Heart left ventricle (tissue), 13 donors: ENCODE measurements at regions not wholly inside any gene's neighbourhood (a gene's known extent, or its start where the extent isn't known, plus 50 kb on each side); places are given as distances from the start of the nearest gene placed in this dataset.
"Not testable (repeated sequence)": the region's sequence is repeated elsewhere in the genome, so short reads cannot be mapped to it uniquely, and the experiment has no call there.

Source experiments
- CTCF ChIP-seq, 12 donors: fragments of 200-600 bp; sonication (generic) in 4 of 12; IDR thresholded peaks; one replicate each; pipeline versions ENCODE4 v1.5.0 to v1.8.0; 2018 to 2022; ENCODE audit warnings: antibody characterized with exemption in 12 of 12, mild to moderate bottlenecking in 5 of 12
- POLR2A ChIP-seq, 2 donors: fragments of 450-650 bp; IDR thresholded peaks; one replicate each; pipeline ENCODE4 v1.6.1; 2017; ENCODE audit warnings: antibody characterized with exemption in 2 of 2, mild to moderate bottlenecking in 2 of 2, moderate library complexity in 2 of 2
- donor health status: ischemic (EF 13 %, LVEDD 7.1; RV severe dilation, severe dysfunction).
- donor health status: DM: no; HTN: yes; CAD: no.
- donor health status: DM: no; HTN: no; CAD: no.
- donor health status: ischemic (EF 25% LVEDD 6.9; RV normal size, moderate dysfunction).
- donor health status: ischemic (EF 25% LVEDD 5.7; RV mildly dilated, moderate dysfunction).
- donor health status: ischemic (EF 35%, LVEDD 5.7; RV mildly dilated, moderate dysfunction).
- donor health status: nonischemic (EF 11% LVEDD 7.7; RV severe dilation, severe dysfunction).
- donor health status: DM: yes; HTN: yes; CAD: no.
- donor health status: PGD.
- donor health status: ischemic (EF 29% LVEDD 5.4; RV normal size, mild dysfunction).
- donor health status: nonischemic (EF 23%, LVEDD 6.1; RV moderate dilation, normal function).

GRCh38 chr16:21346756-21347491, 68.8 kb upstream of the CRYM start:
- not testable (repeated sequence) for TF ChIP-seq POLR2A, CTCF (IDR thresholded peaks at IDR 0.05)
